Testis (tissue), 2 donors: ENCODE measurements at regions not wholly inside any gene's neighbourhood (a gene's known extent, or its start where the extent isn't known, plus 50 kb on each side); places are given as distances from the start of the nearest gene placed in this dataset.

ENCODE experiments used
- POLR2A ChIP-seq: fragments of 450-650 bp; IDR thresholded peaks from one replicate; pipeline ENCODE4 v1.6.1; 2017; ENCODE audit warnings: antibody characterized with exemption, mild to moderate bottlenecking, moderate library complexity
- TF ChIP-seq, protein P1 (sequence below), 3 experiments: fragments of 450-650 bp in 2 of 3; fragments of 200-600 bp in 1 of 3; sonication (generic) in 1 of 3; IDR thresholded peaks; one replicate each; pipeline ENCODE4 v1.5.1; 2016 to 2019; ENCODE audit warnings: antibody characterized with exemption in 3 of 3, mild to moderate bottlenecking in 2 of 3, moderate library complexity in 1 of 3

DNA sequence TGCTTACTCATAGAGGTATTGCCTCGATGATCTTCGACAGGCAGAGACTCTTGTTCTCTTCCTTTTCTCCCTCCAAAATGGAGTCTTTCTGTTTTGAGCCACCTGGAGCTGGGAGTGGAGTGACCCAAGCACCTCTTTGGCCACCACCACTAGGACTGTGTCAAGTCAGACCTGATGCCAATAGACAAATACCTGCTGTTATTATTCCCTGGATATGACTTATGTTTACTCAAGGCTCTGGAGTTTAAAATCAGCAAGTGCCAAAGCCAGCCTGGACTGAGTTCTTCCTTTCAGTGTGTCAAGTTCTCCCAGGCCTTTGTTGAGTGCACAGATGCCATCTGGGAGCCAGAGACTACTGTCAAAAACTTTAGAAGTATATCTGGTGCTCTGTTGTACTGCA lies 130.2 kb upstream of the SLC6A14 start:
- no peak for TF ChIP-seq POLR2A
- TF ChIP-seq, protein P1, sequence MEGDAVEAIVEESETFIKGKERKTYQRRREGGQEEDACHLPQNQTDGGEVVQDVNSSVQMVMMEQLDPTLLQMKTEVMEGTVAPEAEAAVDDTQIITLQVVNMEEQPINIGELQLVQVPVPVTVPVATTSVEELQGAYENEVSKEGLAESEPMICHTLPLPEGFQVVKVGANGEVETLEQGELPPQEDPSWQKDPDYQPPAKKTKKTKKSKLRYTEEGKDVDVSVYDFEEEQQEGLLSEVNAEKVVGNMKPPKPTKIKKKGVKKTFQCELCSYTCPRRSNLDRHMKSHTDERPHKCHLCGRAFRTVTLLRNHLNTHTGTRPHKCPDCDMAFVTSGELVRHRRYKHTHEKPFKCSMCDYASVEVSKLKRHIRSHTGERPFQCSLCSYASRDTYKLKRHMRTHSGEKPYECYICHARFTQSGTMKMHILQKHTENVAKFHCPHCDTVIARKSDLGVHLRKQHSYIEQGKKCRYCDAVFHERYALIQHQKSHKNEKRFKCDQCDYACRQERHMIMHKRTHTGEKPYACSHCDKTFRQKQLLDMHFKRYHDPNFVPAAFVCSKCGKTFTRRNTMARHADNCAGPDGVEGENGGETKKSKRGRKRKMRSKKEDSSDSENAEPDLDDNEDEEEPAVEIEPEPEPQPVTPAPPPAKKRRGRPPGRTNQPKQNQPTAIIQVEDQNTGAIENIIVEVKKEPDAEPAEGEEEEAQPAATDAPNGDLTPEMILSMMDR (IDR thresholded peaks at IDR 0.05), result no peak
